ENCODE measurements at regions not wholly inside any gene's neighbourhood (a gene's known extent, or its start where the extent isn't known, plus 50 kb on each side); places are given as distances from the start of the nearest gene placed in this dataset.

DNA sequence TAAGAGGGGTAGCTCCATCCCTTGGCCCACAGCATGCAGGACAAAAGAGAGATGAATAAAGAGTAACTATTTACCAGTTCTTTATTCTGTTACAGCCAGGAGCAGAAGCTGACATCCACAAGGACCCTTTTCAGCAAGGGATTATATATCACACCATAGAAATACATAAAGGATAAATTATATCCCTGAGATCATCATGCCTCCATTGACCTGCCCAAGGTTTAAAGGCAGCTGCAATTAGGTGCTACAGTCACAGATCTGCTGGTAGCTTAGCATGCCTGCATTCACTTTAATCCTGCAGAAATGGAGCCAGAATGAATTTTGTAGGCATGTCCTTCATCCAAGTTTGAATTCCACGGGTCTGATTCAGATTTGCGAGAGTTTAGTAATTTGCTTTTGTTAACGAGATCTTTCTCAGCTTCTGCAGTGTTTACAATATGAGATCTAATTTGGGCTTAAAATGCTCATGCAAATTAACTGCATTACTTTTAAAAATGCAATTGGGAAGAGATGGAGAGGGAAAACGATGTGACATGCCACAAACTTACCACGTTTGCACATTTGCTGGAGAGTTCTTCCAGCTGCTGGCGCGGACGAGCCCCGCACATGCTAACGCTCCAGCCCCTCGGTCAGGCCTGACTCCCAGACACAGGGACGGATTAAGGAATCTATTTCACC, 327.0 kb upstream of the NOCT start:
- no peak for DNase-seq (ENCODE audit: low read depth)
- TF ChIP-seq, protein P1, sequence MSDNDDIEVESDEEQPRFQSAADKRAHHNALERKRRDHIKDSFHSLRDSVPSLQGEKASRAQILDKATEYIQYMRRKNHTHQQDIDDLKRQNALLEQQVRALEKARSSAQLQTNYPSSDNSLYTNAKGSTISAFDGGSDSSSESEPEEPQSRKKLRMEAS (IDR thresholded peaks at IDR 0.05; ENCODE audit: low read depth, low read length), result no peak
- no peak for TF ChIP-seq POLR2A (IDR thresholded peaks at IDR 0.05; ENCODE audit: extremely low read depth, insufficient read length)
- TF ChIP-seq MYC (IDR thresholded peaks at IDR 0.05; ENCODE audit: low read depth, low read length), result no peak
- no peak for TF ChIP-seq CTCF (IDR thresholded peaks at IDR 0.05; ENCODE audit: low read depth, low read length)

GRCh38 chr4:138686106-138686835, 329.3 kb upstream of the NOCT start:
- H3K4me3 ChIP-seq (ENCODE audit: low read depth, low read length), result no peak overlapping the region
- no peak for DNase-seq (ENCODE audit: low read depth)
- TF ChIP-seq, protein P1 (IDR thresholded peaks at IDR 0.05; ENCODE audit: low read depth, low read length), result no peak
- no peak for TF ChIP-seq POLR2A (IDR thresholded peaks at IDR 0.05; ENCODE audit: extremely low read depth, insufficient read length)
- TF ChIP-seq MYC (IDR thresholded peaks at IDR 0.05; ENCODE audit: low read depth, low read length), result no peak
- no peak for TF ChIP-seq CTCF (IDR thresholded peaks at IDR 0.05; ENCODE audit: low read depth, low read length)

More for the DNA sequence above, 327.0 kb upstream of the NOCT start:
- no peak overlapping the region for H3K4me3 ChIP-seq (ENCODE audit: low read depth, low read length)

DNA sequence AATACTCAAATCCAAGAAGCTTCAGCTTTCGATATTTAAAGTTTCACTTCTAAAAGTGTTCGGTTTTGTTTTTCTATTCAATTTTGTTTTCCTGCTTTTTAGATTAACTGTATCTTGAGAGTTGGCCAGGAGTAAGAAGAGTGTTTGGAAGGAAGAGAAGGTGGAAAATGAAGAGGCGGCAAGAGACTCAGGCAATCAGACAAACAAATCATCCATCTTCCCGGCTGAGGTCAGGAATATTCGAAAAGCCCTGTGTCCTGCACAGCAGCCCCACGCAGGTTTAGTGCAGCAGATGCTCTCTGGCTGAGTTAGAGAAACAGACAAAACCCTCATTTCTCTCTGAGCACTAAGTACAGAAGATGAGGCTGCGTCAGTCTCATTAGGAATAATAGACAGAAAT, 330.3 kb upstream of the NOCT start:
- TF ChIP-seq, protein P1 (IDR thresholded peaks at IDR 0.05; ENCODE audit: low read depth, low read length), result no peak
- TF ChIP-seq POLR2A (IDR thresholded peaks at IDR 0.05; ENCODE audit: extremely low read depth, insufficient read length) (no peak), MYC (IDR thresholded peaks at IDR 0.05; ENCODE audit: low read depth, low read length) (no peak), CTCF (IDR thresholded peaks at IDR 0.05; ENCODE audit: low read depth, low read length) (no peak)
- no peak for DNase-seq (ENCODE audit: low read depth)
- no peak overlapping the region for H3K4me3 ChIP-seq (ENCODE audit: low read depth, low read length)

DNA sequence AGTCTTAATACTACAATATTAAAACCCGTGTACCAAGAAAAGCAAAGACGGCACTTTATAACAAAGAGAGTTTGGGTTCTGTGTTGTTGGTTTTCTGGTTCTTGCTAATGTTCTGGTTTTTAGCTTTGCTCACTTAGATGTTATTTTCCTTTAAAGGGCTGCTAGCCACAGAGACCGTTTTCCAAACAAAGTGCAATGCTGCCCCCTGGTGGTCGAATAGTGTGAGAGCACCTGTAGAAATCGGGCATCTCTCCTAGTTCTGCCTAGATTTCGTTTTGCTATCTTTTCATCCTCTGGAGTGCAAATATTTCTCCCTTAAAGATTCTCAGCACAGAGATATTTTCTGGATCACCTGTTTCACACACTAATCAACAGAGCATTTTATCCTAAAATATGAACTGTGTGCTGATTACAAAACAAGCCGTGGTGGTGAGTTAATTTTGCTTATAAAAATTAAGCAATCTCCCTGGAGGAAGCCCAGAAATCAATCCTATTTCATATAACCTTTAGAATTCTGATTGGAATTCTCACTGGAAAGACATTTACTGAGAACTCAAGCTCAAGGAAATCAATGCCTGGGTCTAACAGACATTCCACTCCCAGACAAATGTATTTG, 334.5 kb upstream of the NOCT start:
- DNase-seq (ENCODE audit: low read depth), result peak; percentile 71
- H3K4me3 ChIP-seq (ENCODE audit: low read depth, low read length), result no peak overlapping the region
- TF ChIP-seq CTCF (IDR thresholded peaks at IDR 0.05; ENCODE audit: low read depth, low read length), result peak; percentile 73
- no peak for TF ChIP-seq POLR2A (IDR thresholded peaks at IDR 0.05; ENCODE audit: extremely low read depth, insufficient read length)

DNA sequence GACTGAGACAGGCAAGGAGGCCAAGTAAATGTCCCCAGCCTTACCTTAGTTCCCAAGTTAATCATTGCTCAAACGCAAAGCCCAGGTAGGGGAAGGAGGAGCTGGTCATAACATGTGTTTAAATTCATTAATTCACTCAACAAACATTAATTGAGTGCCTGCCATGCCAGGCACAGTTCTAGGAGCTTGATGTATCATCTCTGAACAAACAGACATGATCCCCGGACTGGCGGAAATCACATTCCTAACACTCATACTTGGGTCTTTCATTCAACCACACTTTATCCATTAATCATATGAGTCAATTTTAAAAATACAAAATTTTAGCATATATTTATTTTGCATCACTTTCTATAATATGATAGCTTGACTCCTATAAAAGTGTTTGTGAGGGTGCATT, 335.3 kb upstream of the NOCT start:
- TF ChIP-seq CTCF (IDR thresholded peaks at IDR 0.05; ENCODE audit: low read depth, low read length), result no peak
- TF ChIP-seq POLR2A (IDR thresholded peaks at IDR 0.05; ENCODE audit: extremely low read depth, insufficient read length), result no peak
- TF ChIP-seq MYC (IDR thresholded peaks at IDR 0.05; ENCODE audit: low read depth, low read length), result no peak
- TF ChIP-seq, protein P1 (IDR thresholded peaks at IDR 0.05; ENCODE audit: low read depth, low read length), result no peak
- no peak overlapping the region for H3K4me3 ChIP-seq (ENCODE audit: low read depth, low read length)
- no peak for DNase-seq (ENCODE audit: low read depth)
